Cardiac fibroblast (primary cell): ENCODE measurements at regions not wholly inside any gene's neighbourhood (a gene's known extent, or its start where the extent isn't known, plus 50 kb on each side); places are given as distances from the start of the nearest gene placed in this dataset.
A peak's percentile ranks its signal among the peaks of the same experiment; 100 is the strongest.

Experiments used
- DNase-seq, 2 donors: peaks; one replicate each; pipeline versions ENCODE4 v3.0.0 to v3.0.0-alpha.2; 2010; ENCODE audit warnings: low read depth in 2 of 2
- H3K4me3 ChIP-seq, 2 donors: replicated peaks in 1 of 2; 1 replicate in 1 of 2; 2 replicates in 1 of 2; pipeline ENCODE4 v1.5.1; 2011; ENCODE audit warnings: low read depth in 2 of 2, low read length in 2 of 2, mild to moderate bottlenecking in 2 of 2, moderate library complexity in 1 of 2
- TF ChIP-seq, protein P1 (sequence below): IDR thresholded peaks from one replicate; pipeline ENCODE4 v1.5.1; 2011; ENCODE audit warnings: low read depth, mild to moderate bottlenecking, low read length, inconsistent platforms

- no peak overlapping the region for H3K4me3 ChIP-seq
- TF ChIP-seq, protein P1, sequence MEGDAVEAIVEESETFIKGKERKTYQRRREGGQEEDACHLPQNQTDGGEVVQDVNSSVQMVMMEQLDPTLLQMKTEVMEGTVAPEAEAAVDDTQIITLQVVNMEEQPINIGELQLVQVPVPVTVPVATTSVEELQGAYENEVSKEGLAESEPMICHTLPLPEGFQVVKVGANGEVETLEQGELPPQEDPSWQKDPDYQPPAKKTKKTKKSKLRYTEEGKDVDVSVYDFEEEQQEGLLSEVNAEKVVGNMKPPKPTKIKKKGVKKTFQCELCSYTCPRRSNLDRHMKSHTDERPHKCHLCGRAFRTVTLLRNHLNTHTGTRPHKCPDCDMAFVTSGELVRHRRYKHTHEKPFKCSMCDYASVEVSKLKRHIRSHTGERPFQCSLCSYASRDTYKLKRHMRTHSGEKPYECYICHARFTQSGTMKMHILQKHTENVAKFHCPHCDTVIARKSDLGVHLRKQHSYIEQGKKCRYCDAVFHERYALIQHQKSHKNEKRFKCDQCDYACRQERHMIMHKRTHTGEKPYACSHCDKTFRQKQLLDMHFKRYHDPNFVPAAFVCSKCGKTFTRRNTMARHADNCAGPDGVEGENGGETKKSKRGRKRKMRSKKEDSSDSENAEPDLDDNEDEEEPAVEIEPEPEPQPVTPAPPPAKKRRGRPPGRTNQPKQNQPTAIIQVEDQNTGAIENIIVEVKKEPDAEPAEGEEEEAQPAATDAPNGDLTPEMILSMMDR: no peak
- DNase-seq: no peak
Measured at GRCh38 chrY:12559007-12559406, 142.0 kb upstream of the USP9Y start.

DNA sequence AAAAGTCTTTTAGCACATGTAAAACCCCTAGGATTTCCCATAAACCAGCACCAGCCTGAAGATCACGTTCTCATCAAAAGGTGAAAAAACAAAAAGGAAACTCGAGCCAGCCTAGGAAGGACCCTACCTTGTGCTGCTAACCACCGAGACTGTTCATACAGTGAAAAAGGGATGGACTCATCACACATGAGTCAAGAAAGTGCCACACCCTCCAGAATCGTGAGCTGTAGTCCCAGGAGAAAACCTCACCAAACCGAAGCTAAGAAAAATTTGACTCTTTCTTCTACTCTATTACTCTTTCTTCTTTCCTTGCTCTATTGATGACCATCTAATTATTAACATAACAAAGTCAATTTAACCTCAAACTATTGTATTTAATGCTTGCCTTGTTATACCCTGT is 124.8 kb upstream of the USP9Y start:
- TF ChIP-seq, protein P1: no peak
- no peak overlapping the region for H3K4me3 ChIP-seq
- peak in 1 of 2 donors; percentile 29 for DNase-seq

DNA sequence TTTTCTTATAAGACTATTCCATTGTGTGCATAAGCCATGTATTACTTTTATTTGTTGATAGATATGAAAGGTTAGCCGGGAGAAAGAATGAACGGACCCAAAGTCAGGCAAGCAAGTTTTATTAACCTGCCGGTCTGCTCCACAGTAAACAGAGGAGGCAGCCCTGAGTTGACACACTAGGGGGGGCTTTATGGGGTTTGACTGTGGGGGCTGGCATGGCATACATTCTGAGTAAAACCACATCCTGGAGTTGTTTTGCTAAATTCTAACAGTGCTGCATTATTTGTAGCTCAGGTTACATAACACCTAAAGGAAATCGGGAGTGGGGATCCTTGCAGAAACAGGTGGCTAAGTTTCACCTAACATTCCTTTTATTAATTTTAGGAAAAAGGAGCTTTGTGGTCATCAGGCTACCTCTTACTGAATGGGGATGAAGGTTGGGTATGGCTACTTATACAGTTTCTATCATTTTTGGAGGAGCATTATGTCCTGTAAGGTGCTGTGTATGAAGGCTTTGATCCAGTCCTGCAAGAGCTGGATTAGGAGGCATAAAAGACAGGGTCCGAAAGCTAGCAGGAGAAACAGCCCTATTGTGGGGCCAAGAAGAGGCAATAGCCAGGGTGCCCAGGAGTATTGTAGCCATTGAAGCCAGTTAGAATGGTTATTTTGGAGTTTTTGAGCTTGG is 107.4 kb upstream of the USP9Y start:
- TF ChIP-seq, protein P1: no peak
- no peak overlapping the region for H3K4me3 ChIP-seq
- no peak for DNase-seq

- TF ChIP-seq, protein P1: no peak
- H3K4me3 ChIP-seq: no peak overlapping the region
- no peak for DNase-seq
Measured at GRCh38 chrY:12598783-12599182, 102.2 kb upstream of the USP9Y start.

- TF ChIP-seq, protein P1: no peak
- DNase-seq: no peak
- H3K4me3 ChIP-seq: no peak overlapping the region
Measured at GRCh38 chrY:12605426-12605825, 95.6 kb upstream of the USP9Y start.

- TF ChIP-seq, protein P1: no peak
- no peak for DNase-seq
- H3K4me3 ChIP-seq: no peak overlapping the region
Measured at GRCh38 chrY:12610861-12611260, 90.2 kb upstream of the USP9Y start.
